Stimulated activated naive B cell treated with anti-CD40 and anti-IgM and Interleukin-4, amounts not matched to agents 10 μg/mL and 1 μg/mL and 100 μg/mL, for 72 hours (primary cell): ENCODE measurements at regions not wholly inside any gene's neighbourhood (a gene's known extent, or its start where the extent isn't known, plus 50 kb on each side); places are given as distances from the start of the nearest gene placed in this dataset.
A peak's percentile ranks its signal among the peaks of the same experiment; 100 is the strongest.

ENCODE experiments used
- ATAC-seq, 2 donors: fragments of 150-1000 bp; cut with Tn5 transposase; replicated peaks; 2 replicates each; pipeline ENCODE4 v1.10.0; 2021; ENCODE audit warnings: moderate library complexity in 1 of 2
- DNase-seq: peaks from one replicate; pipeline ENCODE4 v3.0.0; 2021
- H3K27ac Mint-ChIP-seq: one replicate; pipeline ENCODE4 v1.8.0; 2022; ENCODE audit warnings: mild to moderate bottlenecking, mixed read lengths
- H3K27me3 Mint-ChIP-seq, 2 donors: one replicate each; pipeline ENCODE4 v1.8.0; 2022; ENCODE audit warnings: mixed read lengths in 2 of 2
- H3K36me3 Mint-ChIP-seq, 2 donors: one replicate each; pipeline ENCODE4 v1.8.0; 2022; ENCODE audit warnings: mixed read lengths in 2 of 2, mild to moderate bottlenecking in 1 of 2
- H3K4me1 Mint-ChIP-seq, 2 donors: one replicate each; pipeline ENCODE4 v1.8.0; 2022; ENCODE audit warnings: mixed read lengths in 2 of 2, mild to moderate bottlenecking in 1 of 2
- H3K4me3 Mint-ChIP-seq, 2 donors: one replicate each; pipeline ENCODE4 v1.8.0; 2022; ENCODE audit warnings: mild to moderate bottlenecking in 2 of 2, mixed read lengths in 2 of 2, moderate library complexity in 1 of 2
- H3K9me3 Mint-ChIP-seq, 2 donors: one replicate each; pipeline ENCODE4 v1.8.0; 2022; ENCODE audit warnings: mixed read lengths in 2 of 2, mild to moderate bottlenecking in 1 of 2

- no peaks in the 10 kb centered on the region for H3K9me3 Mint-ChIP-seq
Observed at GRCh38 chr7:113405296-113406056, 287.1 kb upstream of the SMIM30 start.

GRCh38 chr7:113404245-113404644 is 285.9 kb upstream of the SMIM30 start:
- H3K4me1 Mint-ChIP-seq = no peaks in the 10 kb centered on the region
- peaks cover 0 to 6% of the 10 kb centered on the region in 2 donors for H3K27me3 Mint-ChIP-seq
- H3K36me3 Mint-ChIP-seq = no peaks in the 10 kb centered on the region
- H3K4me3 Mint-ChIP-seq = no peak overlapping the region
- DNase-seq = no peak
- H3K27ac Mint-ChIP-seq = no peak overlapping the region
- no peak for ATAC-seq
- no peaks in the 10 kb centered on the region for H3K9me3 Mint-ChIP-seq

More at GRCh38 chr7:113405296-113406056, 287.1 kb upstream of the SMIM30 start:
- Mint-ChIP-seq H3K36me3 (no peaks in the 10 kb centered on the region), H3K27ac (no peak overlapping the region), H3K4me1 (no peaks in the 10 kb centered on the region), H3K27me3 (peaks cover 0 to 6% of the 10 kb centered on the region in 2 donors), H3K4me3 (no peak overlapping the region)
- no peak for ATAC-seq
- DNase-seq = no peak

GRCh38 chr7:113402482-113402881 is 284.1 kb upstream of the SMIM30 start:
- Mint-ChIP-seq H3K4me3 (no peak overlapping the region), H3K27me3 (peaks cover 0 to 6% of the 10 kb centered on the region in 2 donors), H3K4me1 (no peaks in the 10 kb centered on the region), H3K9me3 (no peaks in the 10 kb centered on the region), H3K36me3 (no peaks in the 10 kb centered on the region), H3K27ac (no peak overlapping the region)
- no peak for DNase-seq
- no peak for ATAC-seq

GRCh38 chr7:113402005-113402404 is 283.7 kb upstream of the SMIM30 start:
- H3K27ac Mint-ChIP-seq = no peak overlapping the region
- no peaks in the 10 kb centered on the region for H3K4me1 Mint-ChIP-seq
- ATAC-seq (no peak), DNase-seq (no peak)
- no peaks in the 10 kb centered on the region for H3K9me3 Mint-ChIP-seq
- H3K4me3 Mint-ChIP-seq = no peak overlapping the region
- H3K27me3 Mint-ChIP-seq = peaks cover 0 to 6% of the 10 kb centered on the region in 2 donors
- H3K36me3 Mint-ChIP-seq = no peaks in the 10 kb centered on the region

GRCh38 chr7:113394856-113395255 is 276.5 kb upstream of the SMIM30 start:
- ATAC-seq = peak in 1 of 2 donors; percentile 16
- H3K36me3 Mint-ChIP-seq = no peaks in the 10 kb centered on the region
- H3K9me3 Mint-ChIP-seq = peaks cover 1% of the 10 kb centered on the region in 2 donors
- no peak for DNase-seq
- no peak overlapping the region for H3K4me3 Mint-ChIP-seq
- H3K4me1 Mint-ChIP-seq = no peaks in the 10 kb centered on the region
- no peaks in the 10 kb centered on the region for H3K27me3 Mint-ChIP-seq
- no peak overlapping the region for H3K27ac Mint-ChIP-seq

- Mint-ChIP-seq H3K27ac (no peak overlapping the region), H3K4me3 (no peak overlapping the region), H3K4me1 (no peaks in the 10 kb centered on the region), H3K36me3 (no peaks in the 10 kb centered on the region), H3K27me3 (no peaks in the 10 kb centered on the region), H3K9me3 (peaks cover 4 to 7% of the 10 kb centered on the region in 2 donors)
- DNase-seq = no peak
- ATAC-seq = no peak
Observed at GRCh38 chr7:113392841-113393540, 274.6 kb upstream of the SMIM30 start.

- Mint-ChIP-seq H3K36me3 (no peaks in the 10 kb centered on the region), H3K4me3 (no peak overlapping the region), H3K4me1 (no peaks in the 10 kb centered on the region), H3K9me3 (peaks cover 4 to 7% of the 10 kb centered on the region in 2 donors), H3K27ac (no peak overlapping the region), H3K27me3 (no peaks in the 10 kb centered on the region)
- DNase-seq (no peak), ATAC-seq (no peak)
Observed at GRCh38 chr7:113392421-113392820, 274.1 kb upstream of the SMIM30 start.

GRCh38 chr7:113389112-113389646 is 270.8 kb upstream of the SMIM30 start:
- no peaks in the 10 kb centered on the region for H3K36me3 Mint-ChIP-seq
- no peaks in the 10 kb centered on the region for H3K4me1 Mint-ChIP-seq
- no peak for DNase-seq
- no peak overlapping the region for H3K4me3 Mint-ChIP-seq
- H3K9me3 Mint-ChIP-seq = peaks cover 4 to 7% of the 10 kb centered on the region in 2 donors
- ATAC-seq = no peak
- no peak overlapping the region for H3K27ac Mint-ChIP-seq
- H3K27me3 Mint-ChIP-seq = no peaks in the 10 kb centered on the region

GRCh38 chr7:113383638-113384037 is 265.3 kb upstream of the SMIM30 start:
- H3K4me1 Mint-ChIP-seq = no peaks in the 10 kb centered on the region
- H3K4me3 Mint-ChIP-seq = no peak overlapping the region
- H3K27me3 Mint-ChIP-seq = no peaks in the 10 kb centered on the region
- no peaks in the 10 kb centered on the region for H3K9me3 Mint-ChIP-seq
- H3K36me3 Mint-ChIP-seq = no peaks in the 10 kb centered on the region
- H3K27ac Mint-ChIP-seq = no peak overlapping the region
- DNase-seq (no peak), ATAC-seq (no peak)

GRCh38 chr7:113379746-113380145 is 261.4 kb upstream of the SMIM30 start:
- H3K27me3 Mint-ChIP-seq = no peaks in the 10 kb centered on the region
- no peaks in the 10 kb centered on the region for H3K9me3 Mint-ChIP-seq
- no peak overlapping the region for H3K4me3 Mint-ChIP-seq
- no peak for ATAC-seq
- H3K4me1 Mint-ChIP-seq = no peaks in the 10 kb centered on the region
- DNase-seq = no peak
- H3K36me3 Mint-ChIP-seq = no peaks in the 10 kb centered on the region
- no peak overlapping the region for H3K27ac Mint-ChIP-seq

- Mint-ChIP-seq H3K36me3 (no peaks in the 10 kb centered on the region), H3K27ac (no peak overlapping the region), H3K27me3 (no peaks in the 10 kb centered on the region), H3K4me3 (no peak overlapping the region), H3K9me3 (no peaks in the 10 kb centered on the region), H3K4me1 (no peaks in the 10 kb centered on the region)
- no peak for ATAC-seq
- DNase-seq = no peak
Observed at GRCh38 chr7:113374955-113375354, 256.6 kb upstream of the SMIM30 start.

GRCh38 chr7:113373863-113374262 is 255.5 kb upstream of the SMIM30 start:
- H3K4me1 Mint-ChIP-seq = no peaks in the 10 kb centered on the region
- no peak for DNase-seq

GRCh38 chr7:113371416-113372043 is 253.2 kb upstream of the SMIM30 start:
- H3K4me3 Mint-ChIP-seq = no peak overlapping the region
- ATAC-seq (no peak), DNase-seq (no peak)
- H3K36me3 Mint-ChIP-seq = no peaks in the 10 kb centered on the region
- H3K4me1 Mint-ChIP-seq = no peaks in the 10 kb centered on the region
- no peak overlapping the region for H3K27ac Mint-ChIP-seq
- no peaks in the 10 kb centered on the region for H3K9me3 Mint-ChIP-seq
- no peaks in the 10 kb centered on the region for H3K27me3 Mint-ChIP-seq

More at GRCh38 chr7:113373863-113374262, 255.5 kb upstream of the SMIM30 start:
- Mint-ChIP-seq H3K9me3 (no peaks in the 10 kb centered on the region), H3K36me3 (no peaks in the 10 kb centered on the region), H3K4me3 (no peak overlapping the region), H3K27ac (no peak overlapping the region), H3K27me3 (no peaks in the 10 kb centered on the region)
- ATAC-seq = no peak

- ATAC-seq = no peak
- Mint-ChIP-seq H3K36me3 (no peaks in the 10 kb centered on the region), H3K27me3 (no peaks in the 10 kb centered on the region), H3K9me3 (peaks cover 0 to 3% of the 10 kb centered on the region in 2 donors), H3K27ac (no peak overlapping the region), H3K4me3 (no peak overlapping the region), H3K4me1 (no peaks in the 10 kb centered on the region)
- no peak for DNase-seq
Observed at GRCh38 chr7:113370910-113371309, 252.6 kb upstream of the SMIM30 start.
